Effector CD8-positive, alpha-beta T cell (primary cell): ENCODE measurements at regions not wholly inside any gene's neighbourhood (a gene's known extent, or its start where the extent isn't known, plus 50 kb on each side); places are given as distances from the start of the nearest gene placed in this dataset.

Source experiments
- DNase-seq: peaks from one replicate; lab custom pipeline; 2025; lab: John Stamatoyannopoulos, UW

DNA sequence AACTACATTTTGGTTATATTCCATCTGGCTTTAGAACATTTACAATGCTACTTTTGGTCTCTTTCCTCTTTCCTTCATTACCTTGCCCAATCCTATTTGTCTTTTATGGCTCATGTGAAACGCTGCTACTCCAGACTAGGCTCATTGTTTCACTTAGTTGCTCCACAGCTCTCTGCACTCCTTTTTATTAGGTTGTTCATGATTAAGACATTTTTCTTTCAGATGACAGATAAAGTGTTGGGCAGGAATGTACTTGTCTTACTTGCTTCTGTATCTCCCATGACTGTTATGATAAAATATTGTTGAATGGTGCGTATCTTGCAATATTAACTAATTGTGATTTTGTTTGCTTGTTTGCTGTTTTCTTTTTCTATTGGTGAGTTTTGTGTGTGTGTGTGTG lies 1532.3 kb downstream of the KCNT2 start:
- no peak for DNase-seq

DNA sequence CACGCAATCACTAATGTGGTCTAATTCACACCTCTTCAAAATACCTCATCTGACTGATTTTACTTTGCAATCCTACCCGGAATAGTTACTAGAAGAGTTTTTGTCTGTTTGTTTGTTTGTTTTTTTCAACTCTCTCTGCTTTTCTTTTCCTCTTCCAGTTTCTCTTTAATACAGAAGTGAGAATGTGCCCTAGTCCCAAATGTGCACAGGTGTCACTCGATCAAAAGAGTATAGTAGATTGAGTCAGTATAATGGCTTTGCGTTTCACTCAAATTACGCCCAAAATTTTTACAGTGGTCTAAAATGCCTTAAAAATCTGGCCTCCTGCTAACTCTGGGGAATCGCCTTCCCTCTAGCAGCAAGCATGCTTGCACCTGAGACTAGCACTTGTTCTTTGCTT lies 1536.8 kb downstream of the KCNT2 start:
- no peak for DNase-seq

DNA sequence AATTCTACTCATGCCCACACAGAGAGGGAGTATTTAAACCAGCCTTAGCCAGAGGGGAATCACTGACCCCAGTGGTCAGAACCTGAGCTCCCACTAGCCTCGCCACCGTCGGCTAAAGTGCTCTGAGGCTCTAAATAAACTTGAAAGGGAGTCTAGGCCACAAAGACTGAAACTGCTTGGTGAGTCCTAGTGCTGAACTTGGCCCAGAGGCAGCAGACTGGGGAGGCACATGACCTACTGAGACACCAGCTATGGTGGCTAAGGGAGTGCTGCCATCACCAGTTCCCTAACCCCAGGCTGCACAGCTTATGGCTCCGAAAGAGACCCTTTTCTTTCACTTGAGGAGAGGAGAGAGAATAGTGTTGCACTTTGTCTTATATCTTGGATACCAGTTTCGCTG lies 1542.8 kb downstream of the KCNT2 start:
- no peak for DNase-seq

DNA sequence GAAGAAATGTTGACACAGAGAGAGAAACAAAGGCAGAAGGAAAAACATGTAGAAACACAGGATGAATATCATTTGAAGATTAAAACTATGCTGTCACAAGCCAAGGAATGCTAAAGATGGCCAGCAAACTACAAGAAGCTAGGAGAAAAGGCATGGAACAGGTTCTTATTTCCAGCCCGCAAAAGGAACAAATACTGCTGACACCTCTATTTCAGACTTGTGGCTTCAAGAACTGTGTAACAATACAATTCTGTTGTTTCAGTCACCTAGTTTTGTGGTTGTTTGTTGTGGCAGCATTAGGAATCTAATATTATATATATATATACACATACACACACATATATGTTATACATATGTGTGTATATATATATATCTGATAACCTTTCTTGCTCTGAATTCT lies 1543.9 kb downstream of the KCNT2 start:
- DNase-seq, result no peak

DNA sequence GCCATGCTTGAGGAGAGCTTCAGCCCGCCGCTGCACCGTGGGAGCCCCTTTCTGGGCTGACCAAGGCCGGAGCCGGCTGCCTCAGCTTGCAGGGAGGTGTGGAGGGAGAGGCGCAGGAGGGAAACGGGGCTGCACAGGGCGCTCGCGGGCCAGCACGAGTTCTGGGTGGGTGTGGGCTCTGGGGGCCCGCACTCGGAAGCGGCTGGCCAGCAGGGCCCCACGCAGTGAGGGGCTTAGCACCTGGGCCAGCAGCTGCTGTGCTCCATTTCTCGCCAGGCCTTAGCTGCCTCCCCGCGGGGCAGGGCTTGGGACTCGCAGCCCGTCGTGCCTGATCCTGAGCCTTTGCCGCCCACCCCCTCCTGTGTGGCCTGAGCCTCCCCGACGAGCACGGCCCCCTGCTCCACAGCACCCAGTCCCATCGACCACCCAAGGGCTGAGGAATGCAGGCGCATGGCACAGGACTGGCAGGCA lies 1554.0 kb downstream of the KCNT2 start:
- no peak for DNase-seq

DNA sequence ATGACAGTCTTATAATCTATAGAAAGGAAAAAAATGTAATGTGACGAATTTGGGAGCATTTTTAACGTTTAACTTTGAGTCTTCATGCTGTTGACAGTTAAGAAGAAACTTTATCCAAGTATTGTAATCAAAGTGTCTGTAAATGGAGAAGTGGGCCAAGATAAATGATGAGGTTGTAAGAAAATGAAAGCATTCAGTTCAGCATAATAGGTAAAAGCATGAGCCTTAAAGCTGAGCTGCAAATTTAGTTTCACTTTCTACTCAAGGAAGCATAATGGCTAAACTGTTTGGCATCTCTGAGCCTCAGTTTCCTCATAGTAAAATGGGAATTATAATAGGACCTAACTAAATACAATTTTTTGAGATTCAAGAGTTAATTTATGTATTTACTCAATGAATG lies 1554.8 kb downstream of the KCNT2 start:
- DNase-seq, result no peak

DNA sequence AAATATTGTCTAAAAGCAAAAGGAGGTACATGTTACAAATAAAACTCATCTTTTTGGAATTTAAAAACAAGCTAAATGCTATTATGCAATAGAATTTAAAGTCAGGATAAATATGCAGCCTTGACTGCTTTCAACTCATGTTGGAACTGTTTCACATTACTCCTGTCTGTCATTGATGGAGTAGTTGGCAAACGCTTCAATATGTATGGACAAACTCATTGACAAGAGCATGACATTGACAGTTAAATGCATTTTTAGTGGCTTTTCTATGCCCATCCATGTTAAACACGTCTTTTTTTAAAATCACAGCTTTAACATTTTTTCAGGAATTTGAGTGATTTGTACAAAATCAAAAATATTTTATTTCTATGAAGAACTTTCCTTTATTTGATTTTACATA lies 1560.5 kb downstream of the KCNT2 start:
- DNase-seq, result no peak

DNA sequence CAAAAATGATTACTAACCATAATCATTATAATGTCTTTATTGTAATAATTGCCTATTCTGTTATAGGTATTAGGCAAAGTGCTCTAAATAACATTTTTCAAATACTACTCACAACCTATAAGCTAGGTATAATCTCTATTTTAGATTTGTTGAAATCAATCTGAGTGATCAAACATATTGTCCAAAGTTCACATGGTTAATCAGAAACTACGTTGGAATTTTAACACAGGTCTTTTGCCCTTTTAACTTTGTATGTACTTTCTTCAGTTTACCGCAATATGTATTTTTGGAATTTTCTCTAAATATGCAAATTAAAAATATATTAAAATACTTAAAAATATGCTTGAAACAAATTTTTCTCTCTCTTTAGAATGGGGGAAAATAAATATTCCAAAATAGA lies 1563.2 kb downstream of the KCNT2 start:
- no peak for DNase-seq

DNA sequence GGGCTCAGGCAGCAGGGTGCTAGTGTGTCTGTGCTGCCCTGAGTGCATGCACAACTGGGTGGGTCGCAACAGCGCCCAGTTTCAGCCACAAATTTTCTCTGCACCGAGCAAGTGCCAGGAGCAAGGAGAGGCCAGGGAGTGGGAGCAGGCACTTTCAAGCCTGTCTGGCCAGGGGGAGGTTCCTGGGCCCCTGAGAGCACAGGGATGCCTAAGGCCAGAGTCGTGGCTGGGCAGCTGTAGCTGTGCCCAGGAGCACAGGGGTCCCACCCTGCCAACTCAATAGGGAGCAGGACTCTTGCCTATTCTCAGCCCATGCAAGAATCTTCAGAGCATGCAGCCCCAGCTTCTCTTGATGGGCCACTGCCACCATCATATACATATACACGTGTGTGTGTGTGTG lies 1577.4 kb downstream of the KCNT2 start:
- DNase-seq, result no peak

DNA sequence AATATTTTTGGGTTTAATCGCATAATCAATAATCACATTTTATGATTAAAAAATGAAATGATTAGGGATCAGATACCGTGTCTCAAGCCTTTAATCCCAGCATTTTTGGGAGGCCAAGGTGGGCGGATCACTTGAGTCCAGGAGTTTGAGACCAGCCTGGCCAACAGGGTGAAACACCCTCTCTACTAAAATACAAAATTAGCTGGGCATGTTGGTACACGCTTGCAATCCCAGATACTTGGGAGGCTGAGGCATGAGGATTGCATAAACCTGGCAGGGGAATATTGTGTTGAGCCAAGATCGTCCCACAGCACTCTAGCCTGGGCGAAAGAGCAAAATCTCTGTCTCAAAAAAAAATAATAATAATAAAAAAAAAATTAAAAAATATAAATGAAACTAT lies 1581.4 kb downstream of the KCNT2 start:
- DNase-seq, result no peak

DNA sequence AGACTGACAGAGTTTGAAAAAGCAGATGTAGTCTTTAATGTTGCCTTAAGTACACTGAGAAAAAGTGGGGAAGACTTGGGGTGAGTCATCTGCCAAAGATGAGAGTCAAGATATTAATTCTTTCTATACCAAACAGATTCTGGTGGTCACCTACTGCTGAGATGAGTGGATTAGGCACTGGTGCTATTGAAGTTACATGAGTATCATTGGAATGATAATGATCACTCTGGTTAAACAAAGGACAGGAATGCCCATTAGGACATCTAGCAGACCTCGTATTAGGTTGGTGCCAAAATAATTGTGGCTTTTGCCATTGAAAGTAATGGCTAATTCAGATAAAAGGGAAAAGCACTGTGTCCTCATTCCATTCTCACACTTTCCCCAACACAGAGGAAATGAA lies 1588.9 kb downstream of the KCNT2 start:
- no peak for DNase-seq

DNA sequence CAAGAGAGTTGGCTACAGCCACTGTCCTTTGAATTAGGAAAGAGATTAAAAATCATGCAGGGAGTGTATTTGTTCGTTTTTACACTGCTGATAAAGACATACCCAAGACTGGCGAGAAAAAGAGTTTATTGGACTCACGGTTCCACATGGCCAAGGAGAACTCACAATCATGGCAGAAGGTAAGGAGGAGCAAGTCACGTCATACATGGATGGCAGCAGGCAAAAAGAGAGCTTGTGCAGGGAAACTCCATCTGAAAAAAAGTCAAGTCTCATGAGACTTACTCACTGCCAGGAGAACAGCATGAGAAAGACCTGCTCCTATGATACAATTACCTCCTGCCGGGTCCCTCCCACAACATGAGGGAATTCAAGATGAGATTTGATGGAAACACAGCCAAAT lies 1595.2 kb downstream of the KCNT2 start:
- DNase-seq, result no peak

DNA sequence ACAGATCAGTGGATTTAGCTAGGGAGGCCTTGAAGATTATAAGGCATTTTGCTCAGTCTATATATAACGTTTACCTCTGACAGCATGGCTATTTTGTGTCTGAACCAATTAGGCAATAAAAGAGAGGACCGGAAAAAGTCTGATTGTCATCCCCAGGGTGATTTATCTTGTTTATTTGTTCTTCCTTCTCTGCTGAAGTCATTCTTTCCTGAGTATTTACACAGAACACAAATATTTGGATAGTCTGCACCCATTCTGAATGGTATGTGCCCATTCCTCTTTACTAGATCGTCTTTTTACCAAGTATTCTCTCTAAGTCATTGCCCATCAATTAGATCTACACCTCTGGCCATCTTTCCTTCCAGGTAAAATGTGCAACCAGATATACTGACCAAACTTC lies 1602.9 kb downstream of the KCNT2 start:
- DNase-seq, result no peak

DNA sequence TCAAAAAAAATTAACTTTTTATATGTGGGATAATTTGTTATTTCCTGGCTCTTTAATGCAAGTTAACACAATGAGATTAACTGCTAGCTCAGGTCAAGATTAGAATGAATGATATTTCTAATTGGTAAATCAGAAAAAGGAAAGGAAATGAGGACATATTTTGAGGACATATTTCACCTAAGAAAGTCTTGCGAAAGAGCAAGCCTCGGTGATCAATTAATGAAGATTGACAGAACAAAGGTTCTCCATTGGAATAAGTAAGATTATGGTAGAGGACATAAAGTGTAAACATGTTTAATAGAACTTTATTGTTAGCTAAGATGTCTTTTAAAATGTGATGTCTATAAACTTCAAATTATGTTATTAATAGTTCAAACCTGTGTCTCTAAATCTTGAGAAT lies 1617.8 kb downstream of the KCNT2 start:
- DNase-seq, result no peak

DNA sequence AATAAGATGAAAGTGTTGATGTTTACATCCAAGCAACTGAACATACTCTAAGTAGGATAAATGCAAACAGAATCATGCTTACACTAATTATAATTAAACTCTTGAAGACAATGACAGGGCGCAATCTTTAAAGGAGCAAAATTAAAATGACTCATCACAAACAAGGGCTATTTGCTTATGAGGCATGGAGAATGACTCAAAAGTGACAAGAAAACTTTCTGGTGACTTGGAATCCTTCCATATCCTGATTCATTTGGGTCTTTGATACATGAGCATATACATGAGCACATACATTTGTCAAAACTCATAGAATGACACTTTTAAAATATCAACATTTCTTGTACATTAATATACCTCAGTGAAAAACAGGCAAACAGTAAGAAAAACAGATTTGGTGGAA lies 1632.3 kb downstream of the KCNT2 start:
- DNase-seq, result no peak

DNA sequence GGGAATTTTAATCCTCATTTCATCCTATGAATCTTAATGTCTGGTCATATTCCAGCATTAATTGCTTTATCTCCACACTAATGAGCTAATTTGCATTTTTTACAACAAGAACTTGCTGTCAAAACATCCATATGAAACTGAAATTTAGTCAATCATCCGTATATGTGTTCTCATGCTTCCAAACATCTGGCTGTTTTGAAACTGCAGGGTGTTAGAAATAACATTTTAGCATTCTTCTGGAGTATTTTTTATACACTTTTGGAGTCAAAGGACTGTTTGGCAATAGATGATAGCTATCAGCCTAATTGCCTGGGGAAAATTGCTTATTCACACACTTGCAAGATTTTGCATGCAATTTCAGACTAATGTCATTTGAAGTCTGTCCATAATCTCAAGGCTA lies 1639.3 kb downstream of the KCNT2 start:
- DNase-seq, result no peak

DNA sequence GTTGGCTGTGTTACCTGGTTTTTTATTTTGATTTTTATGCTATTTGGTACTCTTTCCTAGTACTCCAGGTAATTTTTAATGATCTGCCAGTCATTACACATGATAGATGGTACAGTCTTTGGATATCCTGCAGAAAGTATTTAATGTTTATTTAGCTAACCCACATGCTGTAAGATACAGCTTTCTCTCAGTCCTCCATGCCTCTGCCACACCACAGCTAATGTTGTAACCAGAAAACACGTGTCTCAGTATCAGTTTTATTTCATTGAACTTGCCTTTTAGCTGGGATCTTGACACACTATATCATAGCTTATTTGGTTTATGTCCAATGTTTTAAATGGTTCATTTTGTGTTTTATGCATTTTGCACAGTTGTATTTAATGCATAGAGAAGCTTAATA lies 1648.4 kb downstream of the KCNT2 start:
- no peak for DNase-seq

DNA sequence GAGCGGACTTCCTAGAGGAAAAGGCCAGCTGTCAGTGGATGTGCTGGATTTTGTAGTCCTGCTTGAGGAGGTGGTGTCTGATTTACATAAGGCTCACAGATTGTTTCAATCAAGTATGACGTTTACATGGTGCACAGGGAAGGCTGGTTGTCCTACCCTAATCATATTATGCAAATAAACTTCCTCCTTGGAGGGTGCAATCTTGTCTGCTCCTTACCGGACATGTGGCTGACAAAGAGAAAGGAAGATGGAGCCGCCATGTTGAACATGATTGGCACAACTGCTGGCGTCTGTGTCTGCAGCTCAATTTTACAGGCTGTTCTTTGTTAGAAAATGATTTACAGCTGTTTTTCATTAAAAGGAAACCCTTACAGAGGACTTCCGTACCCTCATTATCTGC lies 1656.1 kb downstream of the KCNT2 start:
- no peak for DNase-seq

DNA sequence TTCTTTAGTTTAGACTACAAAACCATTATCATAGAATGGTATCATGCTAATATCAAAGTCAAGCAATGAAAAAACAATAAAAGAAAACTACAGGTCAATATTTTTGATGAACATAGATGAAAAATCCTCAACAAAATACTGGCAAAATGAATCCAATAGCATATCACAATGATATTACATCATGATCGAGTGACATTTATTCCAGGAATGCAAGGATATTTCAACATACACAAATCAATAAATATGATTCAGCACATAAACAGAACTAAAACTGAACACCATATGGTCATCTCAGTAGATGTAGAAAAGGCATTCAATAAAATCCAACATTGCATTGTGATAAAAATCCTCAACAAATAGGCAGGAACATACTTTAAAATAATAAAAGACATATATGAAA lies 1657.7 kb downstream of the KCNT2 start:
- no peak for DNase-seq

DNA sequence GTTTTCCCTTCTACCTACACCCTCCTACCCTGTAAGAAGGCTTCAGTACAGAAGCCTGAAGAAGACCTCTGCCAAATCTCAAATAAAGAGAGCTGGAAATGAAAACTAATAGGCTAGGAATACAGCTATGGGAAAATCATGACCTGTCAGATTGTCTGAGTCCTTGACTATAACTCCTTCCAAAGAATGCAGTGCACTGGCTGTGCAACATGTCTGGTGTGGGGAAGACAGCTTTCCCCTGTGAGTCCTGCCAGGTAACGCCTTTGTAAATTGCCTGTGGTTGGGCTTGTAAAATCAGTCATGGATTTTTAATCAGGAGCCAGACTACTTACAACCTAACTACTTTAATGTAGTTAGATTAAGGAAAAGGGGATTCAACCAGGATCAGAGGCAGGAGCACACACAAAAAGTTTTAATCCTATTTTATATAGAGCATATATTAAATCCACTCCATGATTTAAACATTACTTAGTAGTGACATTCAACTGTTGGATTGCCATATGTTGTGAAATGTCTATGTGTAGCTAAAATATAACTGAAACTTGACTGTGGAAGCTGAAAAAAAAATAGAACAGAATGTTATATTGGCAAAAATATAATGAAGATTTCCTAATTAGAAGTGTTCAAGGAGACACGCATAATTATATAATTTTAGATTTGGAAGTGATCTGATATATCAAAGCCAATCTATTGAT lies 1667.8 kb downstream of the KCNT2 start:
- DNase-seq, result no peak

DNA sequence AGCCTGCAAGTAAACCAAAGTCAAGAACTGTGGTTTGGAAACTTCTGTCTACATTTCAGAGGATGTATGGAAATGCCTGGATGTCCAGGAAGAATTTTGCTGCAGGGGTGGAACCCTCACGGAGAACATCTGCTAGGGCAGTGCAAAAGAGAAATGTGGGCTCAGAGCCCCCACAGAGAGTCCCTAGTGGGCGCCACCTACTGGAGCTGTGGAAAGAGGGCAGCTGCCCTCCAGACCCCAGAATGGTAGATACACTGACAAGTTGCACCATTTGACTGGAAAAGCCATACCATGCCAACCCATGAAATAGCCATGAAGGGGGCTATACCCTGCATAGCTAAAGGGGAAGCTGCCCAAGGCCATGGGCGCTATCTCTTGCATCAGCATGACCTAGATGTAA lies 1672.4 kb downstream of the KCNT2 start:
- no peak for DNase-seq

DNA sequence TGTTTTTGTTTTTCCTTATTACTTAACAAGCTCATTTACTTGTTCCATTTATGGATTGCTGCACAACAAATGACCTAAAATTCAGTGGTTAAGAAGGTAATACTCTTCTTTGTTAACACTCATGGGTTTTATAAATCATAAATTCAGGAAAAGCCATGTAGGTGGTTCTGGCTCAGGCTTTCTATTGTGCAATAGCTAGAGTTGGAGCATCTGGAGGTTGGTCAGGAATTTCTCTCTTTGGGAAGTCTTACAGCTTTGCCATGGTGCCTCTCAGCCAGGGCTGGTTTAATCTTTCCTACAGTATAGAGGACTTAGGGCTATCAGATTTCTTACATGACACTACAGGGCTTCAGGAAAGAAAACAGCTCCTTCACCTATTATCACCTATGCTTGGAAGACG lies 1677.1 kb downstream of the KCNT2 start:
- DNase-seq, result no peak

DNA sequence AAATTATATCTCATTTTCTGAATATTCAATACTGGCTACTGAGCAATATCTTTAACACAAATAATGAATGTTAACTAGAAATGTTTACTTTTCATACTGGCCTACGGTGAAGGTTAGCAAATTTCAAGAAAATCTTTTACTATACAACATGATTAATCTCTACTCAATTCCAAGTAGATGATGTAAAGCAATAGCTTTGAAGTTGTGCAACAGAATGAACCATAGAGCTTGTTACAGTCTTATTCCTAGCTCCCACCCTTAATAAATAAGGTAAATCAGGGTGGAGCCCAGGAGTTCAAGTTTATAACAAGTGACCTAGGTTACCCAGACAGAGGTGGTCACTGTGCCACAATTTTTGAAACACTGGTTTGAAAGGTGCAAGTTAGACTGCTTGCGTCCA lies 1678.1 kb downstream of the KCNT2 start:
- no peak for DNase-seq

DNA sequence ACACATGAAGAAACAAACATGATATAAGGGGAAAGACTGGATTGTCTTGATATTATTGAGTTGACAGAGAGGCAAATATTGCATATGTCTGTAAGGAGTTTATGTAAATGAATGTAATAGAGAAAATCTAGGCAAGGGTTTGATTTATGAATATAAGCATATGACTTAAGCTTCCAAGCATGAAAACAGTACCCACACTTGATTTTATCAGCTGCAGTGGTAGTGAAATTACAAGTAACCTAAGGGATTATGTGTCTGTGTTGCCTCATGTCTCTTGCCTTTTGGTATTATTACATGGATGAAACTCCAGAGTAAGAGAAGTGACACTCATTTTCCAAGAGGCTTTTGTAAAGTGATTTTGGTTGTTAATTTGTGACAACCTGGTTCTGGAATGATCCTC lies 1678.9 kb downstream of the KCNT2 start:
- no peak for DNase-seq

DNA sequence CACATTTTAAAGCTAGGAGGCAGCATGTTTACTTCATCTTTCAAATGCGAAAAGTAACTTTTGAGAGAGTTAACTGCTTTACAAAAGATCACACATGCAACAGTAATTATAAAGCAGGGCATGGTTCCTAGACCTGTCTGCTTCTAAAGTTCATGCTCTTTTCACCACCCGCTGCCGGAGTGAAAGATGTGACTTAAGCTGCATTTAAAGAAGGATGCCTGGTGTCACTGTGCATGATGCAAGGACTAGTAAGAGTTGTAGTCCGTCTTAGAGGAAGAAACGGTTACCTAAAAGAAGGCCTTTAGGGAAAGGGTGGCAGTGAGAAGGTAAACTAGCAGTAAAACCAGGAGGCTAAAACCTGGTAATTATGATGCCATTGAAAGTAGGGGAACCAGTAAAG lies 1689.1 kb downstream of the KCNT2 start:
- DNase-seq, result no peak
